ENCODE measurements at regions not wholly inside any gene's neighbourhood (a gene's known extent, or its start where the extent isn't known, plus 50 kb on each side); places are given as distances from the start of the nearest gene placed in this dataset.
"Not testable (repeated sequence)": the region's sequence is repeated elsewhere in the genome, so short reads cannot be mapped to it uniquely, and the experiment has no call there.

GRCh38 chr22:48779661-48780596 is 1047.7 kb downstream of the BRD1 start:
- FAIRE-seq: no peak
- no peak for DNase-seq (ENCODE audit: low spot score)

- DNase-seq (ENCODE audit: low spot score): no peak
Measured at GRCh38 chr22:48779211-48779643, 1048.4 kb downstream of the BRD1 start.

GRCh38 chr22:48778308-48779195 is 1049.1 kb downstream of the BRD1 start:
- DNase-seq (ENCODE audit: low spot score) (no peak), FAIRE-seq (no peak)

More at GRCh38 chr22:48779211-48779643, 1048.4 kb downstream of the BRD1 start:
- FAIRE-seq: no peak

GRCh38 chr22:48772286-48772907 is 1055.3 kb downstream of the BRD1 start:
- FAIRE-seq (no peak), DNase-seq (ENCODE audit: low spot score) (no peak)

DNA sequence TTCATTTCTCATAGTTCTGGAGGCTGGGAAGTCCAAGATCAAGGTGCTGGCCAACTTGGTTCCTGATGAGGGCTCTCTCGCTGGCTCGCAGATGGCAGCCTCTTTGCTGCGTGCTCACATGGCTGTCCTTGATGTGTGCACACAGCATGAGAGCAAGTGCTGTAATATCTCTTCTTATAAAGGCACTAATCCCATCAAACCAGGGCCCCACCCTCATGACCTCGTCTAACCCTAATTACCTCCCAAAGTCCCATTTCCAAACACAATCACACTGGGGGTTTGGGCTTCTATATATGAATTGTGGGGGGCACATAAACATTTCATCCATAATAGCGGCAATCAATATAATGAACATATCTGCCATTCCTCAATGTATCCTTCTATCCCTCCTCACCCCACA is 1062.1 kb downstream of the BRD1 start:
- FAIRE-seq (no peak), DNase-seq (ENCODE audit: low spot score) (no peak)

DNA sequence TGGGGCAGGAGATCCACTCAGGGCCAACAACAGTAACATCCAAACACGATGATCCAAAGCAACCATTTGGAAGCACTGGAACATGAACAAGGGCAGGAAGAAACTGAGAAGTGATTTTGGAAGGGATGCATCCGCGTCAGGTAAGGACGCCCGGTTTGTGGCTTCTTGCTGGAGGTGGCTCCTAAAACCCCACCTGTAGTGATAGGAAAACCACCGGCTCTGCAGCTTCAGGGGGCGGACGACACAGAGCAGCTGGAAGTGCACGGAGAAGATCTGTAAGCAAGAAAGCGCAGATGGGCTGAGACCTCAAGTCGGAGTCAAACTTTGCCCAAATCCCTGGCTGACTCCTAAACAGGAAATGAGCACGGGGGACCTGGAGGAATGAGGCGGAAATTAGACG is 1066.1 kb downstream of the BRD1 start:
- FAIRE-seq (no peak), DNase-seq (ENCODE audit: low spot score) (no peak)

DNA sequence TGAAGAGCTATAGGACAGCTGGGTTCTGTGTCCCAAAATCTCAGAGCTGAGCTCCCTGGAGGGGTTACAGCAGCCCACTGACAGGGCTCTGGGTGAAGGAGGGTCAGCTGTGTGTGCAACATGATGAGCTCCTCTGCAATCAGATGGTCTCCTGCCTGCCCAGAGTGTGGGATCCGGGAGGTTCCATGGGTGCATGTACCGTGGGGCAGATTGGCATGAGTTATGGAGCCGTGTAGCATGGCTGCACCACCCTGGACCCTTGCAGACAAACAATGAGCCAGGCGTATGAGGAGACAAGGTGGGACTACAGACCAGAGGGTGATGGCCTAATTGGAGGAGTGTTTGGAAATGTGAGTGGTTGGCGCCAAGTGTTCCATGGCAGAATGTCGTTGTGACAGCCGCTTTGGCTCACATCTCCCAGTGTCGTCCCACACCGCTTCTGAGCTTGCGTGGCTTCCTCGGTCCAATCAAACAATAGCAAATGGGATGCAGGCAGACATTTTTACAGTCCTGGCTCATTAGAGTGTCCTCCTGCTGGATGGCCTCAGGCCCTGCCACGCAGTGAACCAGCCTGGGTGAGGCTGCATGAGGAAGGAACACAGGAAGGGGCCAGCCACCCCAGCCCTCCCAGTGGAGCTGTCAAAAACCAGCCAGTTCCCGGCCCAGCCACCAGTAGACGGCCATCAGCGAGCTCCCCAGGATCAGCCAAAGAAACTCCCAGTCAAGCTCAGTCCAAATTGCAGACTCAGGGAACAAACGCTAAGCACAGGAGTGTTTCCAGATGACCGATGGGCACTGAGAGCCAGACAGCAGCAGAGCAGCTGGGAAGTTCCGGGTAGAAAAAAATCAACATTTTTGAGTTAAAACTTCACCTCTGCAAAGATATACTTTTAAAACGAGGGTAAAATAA is 1066.9 kb downstream of the BRD1 start:
- FAIRE-seq (peak; percentile 9), DNase-seq (ENCODE audit: low spot score) (no peak)

DNA sequence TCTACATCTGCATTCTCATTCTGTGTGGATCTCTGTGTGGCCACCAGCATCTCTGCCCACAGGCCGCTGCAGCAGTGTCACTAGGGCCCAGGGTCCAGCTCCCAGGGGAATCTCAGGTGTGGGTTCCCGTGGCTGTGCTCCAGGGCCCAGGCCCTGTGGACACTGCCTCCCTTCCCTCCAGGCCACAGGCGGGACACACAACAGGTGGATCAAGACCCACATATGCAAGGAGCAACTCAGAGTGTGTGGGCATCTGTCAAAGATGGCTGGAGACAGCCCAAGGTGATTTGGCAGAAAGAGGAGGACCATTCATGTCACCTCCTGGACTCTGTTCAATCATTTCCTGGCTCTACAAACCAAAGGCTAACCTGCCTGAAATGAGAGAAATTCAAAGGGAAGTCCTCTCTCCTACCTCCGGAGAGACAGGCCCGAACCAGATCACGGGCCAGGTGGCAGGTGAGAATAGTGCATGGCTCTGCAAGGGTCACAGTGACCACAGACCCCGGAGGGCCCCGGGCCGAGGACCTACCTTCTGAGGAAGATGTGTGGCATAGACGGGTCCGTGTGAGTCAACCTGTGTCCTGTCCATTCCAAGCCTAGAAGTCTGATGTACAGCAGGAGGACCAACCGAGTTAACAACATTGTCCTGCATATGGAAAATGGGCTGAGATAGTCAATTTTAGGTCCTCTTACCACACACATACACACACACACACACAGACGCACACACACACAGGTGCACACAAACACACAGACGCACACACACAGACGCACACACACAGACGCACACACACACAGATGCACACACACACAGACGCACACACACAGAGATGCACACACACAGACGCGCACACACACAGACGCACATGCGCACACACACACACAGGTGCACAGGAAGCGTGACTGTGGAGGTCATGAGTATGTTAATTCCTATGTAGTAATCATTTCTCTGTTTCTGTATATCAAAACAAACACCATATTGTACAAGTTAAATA is 1068.5 kb downstream of the BRD1 start:
- FAIRE-seq (peak; percentile 71), DNase-seq (ENCODE audit: low spot score) (no peak)

DNA sequence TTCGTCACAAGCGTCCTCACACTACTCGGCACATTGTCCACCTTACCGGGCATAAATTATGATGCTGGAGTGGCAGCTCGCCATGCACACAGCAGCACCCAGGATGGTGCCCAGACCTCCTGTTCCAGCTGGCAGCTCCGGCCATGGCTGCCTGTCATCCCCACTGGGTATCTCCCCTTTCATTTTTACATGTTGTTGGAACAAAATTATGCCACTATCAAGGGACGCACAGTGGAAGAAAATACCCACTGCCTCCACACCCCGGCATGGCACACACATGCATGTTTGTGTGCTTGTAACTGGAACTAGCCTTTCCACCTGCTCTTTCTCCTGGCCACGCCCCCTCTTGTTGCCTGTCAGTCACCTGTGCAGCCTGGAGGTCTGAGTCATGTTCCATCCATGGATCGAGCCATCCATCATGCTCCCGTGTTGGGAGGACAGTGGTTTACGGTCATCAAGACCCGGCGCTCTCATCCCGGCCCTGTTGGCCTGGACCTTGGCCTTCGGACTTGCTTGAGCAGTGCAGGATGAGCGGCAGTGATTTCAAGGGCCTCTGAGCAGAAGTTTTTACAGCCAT is 1069.6 kb downstream of the BRD1 start:
- FAIRE-seq (no peak), DNase-seq (ENCODE audit: low spot score) (no peak)

DNA sequence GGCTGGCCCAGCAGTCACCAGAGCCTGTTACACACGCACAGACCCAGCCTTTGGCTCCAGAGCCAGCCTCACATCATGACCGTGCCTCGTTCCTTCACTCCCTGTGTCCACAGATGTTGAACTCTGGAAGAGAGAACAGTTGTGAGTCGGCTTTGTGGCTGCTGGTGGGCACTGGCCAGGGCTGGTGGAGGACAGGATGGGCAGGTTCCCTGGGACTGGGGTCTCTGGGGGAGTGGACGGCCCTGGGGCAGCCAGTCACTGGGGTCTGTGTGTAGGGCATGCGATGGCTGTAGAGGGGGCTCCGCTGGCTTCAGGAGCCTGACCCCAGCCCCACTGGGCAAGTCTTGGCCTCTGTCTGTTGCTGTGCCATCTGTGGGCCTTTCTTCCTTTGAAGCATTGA is 1070.1 kb downstream of the BRD1 start:
- DNase-seq (ENCODE audit: low spot score) (no peak), FAIRE-seq (no peak)

DNA sequence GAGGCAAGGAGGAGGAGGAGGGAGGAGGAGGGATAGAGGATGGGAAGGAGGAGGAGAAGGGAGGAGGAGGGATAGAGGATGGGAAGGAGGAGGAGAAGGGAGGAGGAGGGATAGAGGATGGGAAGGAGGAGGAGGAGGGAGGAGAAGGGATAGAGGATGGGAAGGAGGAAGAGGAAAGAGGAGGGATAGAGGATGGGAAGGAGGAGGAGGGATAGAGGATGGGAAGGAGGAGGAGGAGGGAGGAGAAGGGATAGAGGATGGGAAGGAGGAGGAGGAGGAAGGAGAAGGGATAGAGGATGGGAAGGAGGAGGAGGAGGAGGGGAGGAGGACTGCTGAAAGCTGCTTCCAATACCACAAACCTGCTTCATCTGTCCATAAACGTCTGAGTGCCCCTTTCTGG is 1070.5 kb downstream of the BRD1 start:
- peak; percentile 100 for FAIRE-seq
- DNase-seq (ENCODE audit: low spot score): not testable (repeated sequence)

DNA sequence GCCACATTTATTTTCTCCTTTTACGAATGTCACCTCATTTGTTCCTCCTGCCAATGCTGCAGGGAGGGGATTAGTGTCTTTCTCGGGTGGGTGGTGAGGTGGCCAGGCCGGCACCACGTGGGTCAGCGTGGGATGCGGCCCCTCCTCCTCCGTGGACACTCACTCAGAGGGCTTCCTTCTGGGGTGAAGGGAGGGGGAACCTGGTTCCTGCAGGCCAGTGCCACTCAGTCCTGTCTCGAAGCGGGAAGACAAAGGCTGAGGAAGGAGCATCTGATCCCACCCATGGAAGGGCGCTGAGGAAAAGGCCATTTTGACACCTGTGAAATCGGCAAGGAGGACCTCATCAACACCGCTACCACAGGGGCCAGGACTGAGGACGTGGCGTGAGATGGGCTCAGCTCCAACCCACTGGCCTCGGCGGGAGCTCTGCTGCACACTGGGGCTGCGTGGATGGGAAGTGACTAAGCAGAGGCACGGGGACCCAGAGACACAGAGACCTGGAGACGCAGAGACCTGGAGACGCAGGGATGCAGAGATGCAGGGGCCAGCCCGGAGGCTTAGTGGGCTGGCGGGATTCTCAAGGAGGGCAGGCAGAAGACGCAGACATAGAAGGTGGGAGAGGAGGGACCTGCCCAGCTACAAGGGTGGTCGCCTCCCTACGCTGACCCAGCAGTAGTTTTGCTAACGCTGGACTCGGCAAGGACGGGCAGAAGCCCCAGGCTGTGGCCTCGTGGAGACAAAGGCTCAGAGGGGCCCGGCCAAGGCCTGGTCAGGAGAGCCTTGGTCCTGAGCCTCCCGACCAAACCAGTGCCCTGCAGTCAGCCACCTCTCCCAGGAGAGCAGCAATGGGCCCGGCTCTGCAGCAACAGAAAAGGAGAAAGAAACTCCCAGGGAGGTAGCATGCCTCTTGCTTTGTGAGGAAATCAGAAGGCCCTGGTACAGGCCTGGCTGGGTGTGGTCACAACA is 1071.2 kb downstream of the BRD1 start:
- FAIRE-seq: peak; percentile 32
- DNase-seq (ENCODE audit: low spot score): no peak

GRCh38 chr22:48755059-48755949 is 1072.4 kb downstream of the BRD1 start:
- FAIRE-seq: no peak
- no peak for DNase-seq (ENCODE audit: low spot score)

GRCh38 chr22:48754611-48755058 is 1073.0 kb downstream of the BRD1 start:
- DNase-seq (ENCODE audit: low spot score): no peak
- FAIRE-seq: no peak

- peak; percentile 98 for FAIRE-seq
- DNase-seq (ENCODE audit: low spot score): no peak
Measured at GRCh38 chr22:48753752-48754517, 1073.7 kb downstream of the BRD1 start.

- DNase-seq (ENCODE audit: low spot score): no peak
- FAIRE-seq: no peak
Measured at GRCh38 chr22:48753381-48753730, 1074.3 kb downstream of the BRD1 start.
